Panc1 (cell line): ENCODE measurements at regions not wholly inside any gene's neighbourhood (a gene's known extent, or its start where the extent isn't known, plus 50 kb on each side); places are given as distances from the start of the nearest gene placed in this dataset.

Experiments
- ATAC-seq: fragments of 200-7000 bp; cut with Tn5 transposase; 2 replicates; pipeline ENCODE4 v1.9.1; 2020; ENCODE audit warnings: mild to moderate bottlenecking, moderate library complexity
- BruUV-seq: library from RNA; stranded (reverse); fragments of 400-500 nt; replicated peaks from 2 replicates; lab custom pipeline; 2021; lab: Mats Ljungman, UMichigan
- CTCF ChIA-PET: fragments of 300-600 bp; sonication (Branson Sonifier 250); formaldehyde crosslinking; loops from one replicate; lab custom pipeline; 2022; ENCODE audit warnings: antibody characterized with exemption; lab: Charles Lee
- POLR2A ChIA-PET: fragments of 300-600 bp; sonication (Branson Sonifier 250); formaldehyde crosslinking; loops from one replicate; lab custom pipeline; 2022; ENCODE audit warnings: antibody characterized with exemption; lab: Charles Lee
- DNase-seq: peaks from one replicate; pipeline ENCODE4 v3.0.0-alpha.2; 2010; ENCODE audit warnings: low read depth, low spot score
- H3K27ac ChIP-seq: 2 replicates; pipeline ENCODE4 v1.5.1; 2011; ENCODE audit warnings: mild to moderate bottlenecking, low read length, inconsistent platforms
- H3K27me3 ChIP-seq: fragments of 200-500 bp; sonication (Bioruptor generic); 2 replicates; pipeline ENCODE4 v1.6.0; 2014; ENCODE audit warnings: low read length, inconsistent platforms; ENCODE audit not compliant: control insufficient read depth, insufficient read depth
- H3K36me3 ChIP-seq: fragments of 200-500 bp; sonication (Bioruptor generic); 2 replicates; pipeline ENCODE4 v1.5.1; 2014; ENCODE audit warnings: inconsistent platforms, mild to moderate bottlenecking, low read length, moderate library complexity; ENCODE audit not compliant: control insufficient read depth, insufficient read depth
- H3K4me1 ChIP-seq: 2 replicates; pipeline ENCODE4 v1.5.1; 2011; ENCODE audit warnings: inconsistent platforms, mild to moderate bottlenecking, low read length, moderate library complexity; ENCODE audit not compliant: control insufficient read depth, insufficient read depth
- H3K4me3 ChIP-seq, 2 experiments: 2 replicates each; pipeline ENCODE4 v1.5.1; 2011 to 2012; ENCODE audit warnings: low read depth in 2 of 2, low read length in 2 of 2, mild to moderate bottlenecking in 2 of 2, inconsistent platforms in 1 of 2, moderate library complexity in 1 of 2
- H3K9me3 ChIP-seq: fragments of 200-500 bp; sonication (Bioruptor generic); 2 replicates; pipeline ENCODE4 v1.5.1; 2014; ENCODE audit warnings: low read depth, mild to moderate bottlenecking, inconsistent platforms, low read length, moderate library complexity; ENCODE audit not compliant: control insufficient read depth, insufficient read depth
- CTCF ChIP-seq: fragments of 450-650 bp; IDR thresholded peaks from 2 replicates; pipeline ENCODE4 v1.5.1; 2017; ENCODE audit warnings: mild to moderate bottlenecking
- POLR2AphosphoS5 ChIP-seq: IDR thresholded peaks from 2 replicates; pipeline ENCODE4 v1.6.1; 2012; ENCODE audit warnings: mild to moderate bottlenecking, low read depth, low read length, moderate library complexity
- REST ChIP-seq, 2 experiments: IDR thresholded peaks; 2 replicates each; pipeline ENCODE4 v1.6.1; 2011 to 2012; ENCODE audit warnings: low read depth in 2 of 2, control low read depth in 1 of 2, low read length in 1 of 2, mild to moderate bottlenecking in 1 of 2, moderate library complexity in 1 of 2; ENCODE audit not compliant: insufficient read depth in 1 of 2
- SIN3A ChIP-seq: IDR thresholded peaks from 2 replicates; pipeline ENCODE4 v1.6.1; 2012; ENCODE audit warnings: low read depth, mild to moderate bottlenecking, low read length, moderate library complexity, borderline replicate concordance; ENCODE audit not compliant: insufficient read depth
- TCF7L2 ChIP-seq: IDR thresholded peaks from 2 replicates; pipeline ENCODE4 v1.6.1; 2011; ENCODE audit warnings: mild to moderate bottlenecking, low read depth, low read length, inconsistent platforms
- in situ Hi-C: cut with HindIII; loops from 2 replicates; pipeline ENCODE4 v1.10.0; 2016; ENCODE audit warnings: low sequenced_read_pairs, low pct_unique_long_range_greater_than_20kb
- intact Hi-C: fragments of 100-400 bp; cut with micrococcal nuclease; formaldehyde crosslinking; loops from one replicate; pipeline ENCODE4 v1.10.0; 2022; ENCODE audit not compliant: unreplicated experiment

- intact Hi-C loops (no loop called here), in situ Hi-C loops (no loop called here)
- TF ChIP-seq REST (IDR thresholded peaks at IDR 0.05; ENCODE audit: insufficient read depth in 1 of 2, low read depth in 2 of 2, low read length in 1 of 2), result no peak
- H3K36me3 ChIP-seq, result no peaks in the 10 kb centered on the region
- no peak overlapping the region for H3K27ac ChIP-seq
- DNase-seq (no peak), ATAC-seq (no peak)
- ChIA-PET CTCF (no interaction called here), POLR2A (no interaction called here)
- H3K9me3 ChIP-seq, result no peaks in the 10 kb centered on the region
- no peaks in the 10 kb centered on the region for H3K4me1 ChIP-seq
- no peaks in the 10 kb centered on the region for H3K27me3 ChIP-seq
- BruUV-seq, result no TSS peak
- H3K4me3 ChIP-seq, result no peak overlapping the region
These were observed 152.4 kb downstream of the LRRC70 start for GRCh38 chr5:62731022-62731421.

DNA sequence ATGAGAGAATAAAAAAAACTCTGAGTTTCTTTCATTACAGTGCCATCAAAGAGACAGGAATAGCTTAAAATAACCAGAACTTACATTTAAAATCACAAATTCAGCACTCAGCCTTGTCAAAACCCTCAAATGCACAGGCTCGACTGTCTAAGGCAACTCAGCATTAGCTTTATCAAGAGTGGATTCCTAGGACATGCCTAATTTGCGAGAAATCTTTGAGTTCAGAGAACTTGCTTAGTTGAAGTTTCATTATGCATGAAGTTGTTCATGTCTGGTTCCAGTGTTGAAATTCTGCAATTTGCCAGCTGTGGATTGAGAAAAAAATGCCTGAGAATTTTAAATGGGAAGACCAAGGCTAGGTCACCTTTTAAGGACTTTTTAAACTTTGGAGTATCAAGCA is 151.1 kb downstream of the LRRC70 start:
- intact Hi-C loops, result no loop called here
- TF ChIP-seq TCF7L2 (no peak), CTCF (no peak), REST (IDR thresholded peaks at IDR 0.05; ENCODE audit: insufficient read depth in 1 of 2, low read depth in 2 of 2, low read length in 1 of 2) (no peak), SIN3A (no peak), POLR2AphosphoS5 (no peak)
- BruUV-seq, result no TSS peak
- Histone ChIP-seq H3K4me1 (no peaks in the 10 kb centered on the region), H3K27me3 (no peaks in the 10 kb centered on the region), H3K36me3 (no peaks in the 10 kb centered on the region), H3K4me3 (no peak overlapping the region), H3K27ac (no peak overlapping the region), H3K9me3 (no peaks in the 10 kb centered on the region)
- CTCF ChIA-PET, result interaction anchor here (0.6 kb wide), 1 partner anchor 49 kb away, joined by 3 read pairs; no protein-coding TSS in a partner anchor
- POLR2A ChIA-PET, result no interaction called here
- ATAC-seq (no peak), DNase-seq (no peak)
- in situ Hi-C loops, result no loop called here
